ENCODE measurements at regions not wholly inside any gene's neighbourhood (a gene's known extent, or its start where the extent isn't known, plus 50 kb on each side); places are given as distances from the start of the nearest gene placed in this dataset.
"Not testable (repeated sequence)": the region's sequence is repeated elsewhere in the genome, so short reads cannot be mapped to it uniquely, and the experiment has no call there.

DNA sequence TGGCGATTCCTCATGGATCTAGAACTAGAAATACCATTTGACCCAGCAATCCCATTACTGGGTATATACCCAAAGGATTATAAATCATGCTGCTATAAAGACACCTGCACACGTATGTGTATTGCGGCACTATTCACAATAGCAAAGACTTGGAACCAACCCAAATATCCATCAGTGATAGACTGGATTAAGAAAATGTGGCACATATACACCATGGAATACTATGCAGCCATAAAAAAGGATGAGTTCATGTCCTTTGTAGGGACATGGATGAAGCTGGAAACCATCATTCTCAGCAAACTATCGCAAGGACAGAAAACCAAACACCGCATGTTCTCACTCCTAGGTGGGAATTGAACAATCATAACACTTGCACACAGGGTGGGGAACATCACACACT lies 239.1 kb downstream of the SHQ1 start:
- TF ChIP-seq, protein P1, sequence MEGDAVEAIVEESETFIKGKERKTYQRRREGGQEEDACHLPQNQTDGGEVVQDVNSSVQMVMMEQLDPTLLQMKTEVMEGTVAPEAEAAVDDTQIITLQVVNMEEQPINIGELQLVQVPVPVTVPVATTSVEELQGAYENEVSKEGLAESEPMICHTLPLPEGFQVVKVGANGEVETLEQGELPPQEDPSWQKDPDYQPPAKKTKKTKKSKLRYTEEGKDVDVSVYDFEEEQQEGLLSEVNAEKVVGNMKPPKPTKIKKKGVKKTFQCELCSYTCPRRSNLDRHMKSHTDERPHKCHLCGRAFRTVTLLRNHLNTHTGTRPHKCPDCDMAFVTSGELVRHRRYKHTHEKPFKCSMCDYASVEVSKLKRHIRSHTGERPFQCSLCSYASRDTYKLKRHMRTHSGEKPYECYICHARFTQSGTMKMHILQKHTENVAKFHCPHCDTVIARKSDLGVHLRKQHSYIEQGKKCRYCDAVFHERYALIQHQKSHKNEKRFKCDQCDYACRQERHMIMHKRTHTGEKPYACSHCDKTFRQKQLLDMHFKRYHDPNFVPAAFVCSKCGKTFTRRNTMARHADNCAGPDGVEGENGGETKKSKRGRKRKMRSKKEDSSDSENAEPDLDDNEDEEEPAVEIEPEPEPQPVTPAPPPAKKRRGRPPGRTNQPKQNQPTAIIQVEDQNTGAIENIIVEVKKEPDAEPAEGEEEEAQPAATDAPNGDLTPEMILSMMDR (conservative IDR thresholded peaks at IDR 0.05), result not testable (repeated sequence)
- not testable (repeated sequence) for TF ChIP-seq EZH2 (IDR thresholded peaks at IDR 0.05; ENCODE audit: low read depth)
